ENCODE measurements at regions not wholly inside any gene's neighbourhood (a gene's known extent, or its start where the extent isn't known, plus 50 kb on each side); places are given as distances from the start of the nearest gene placed in this dataset.

- TF ChIP-seq CTCF (conservative IDR thresholded peaks at IDR 0.05 in 1 of 2, IDR thresholded peaks at IDR 0.05 in 1 of 2; ENCODE audit: low read depth in 1 of 2, low read length in 2 of 2) (no peak), EZH2 (IDR thresholded peaks at IDR 0.05; ENCODE audit: low read length, missing control alignments) (no peak)
Measured at GRCh38 chr6:14578994-14579393, 461.4 kb downstream of the CD83 start.
